SK-N-SH (cell line): ENCODE measurements at regions not wholly inside any gene's neighbourhood (a gene's known extent, or its start where the extent isn't known, plus 50 kb on each side); places are given as distances from the start of the nearest gene placed in this dataset.

Source experiments
- CTCF ChIA-PET: fragments of 300-600, 350-600 bp; formaldehyde crosslinking; extraction: SDS; loops from one replicate; lab custom pipeline; 2021; lab: Yijun Ruan, JAX
- POLR2A ChIA-PET: fragments of 350-600 bp; sonication (Branson Sonifier 250); formaldehyde crosslinking; extraction: SDS; loops from one replicate; lab custom pipeline; 2020; ENCODE audit warnings: antibody characterized with exemption, inconsistent platforms; lab: Yijun Ruan, JAX
- DNase-seq: peaks from one replicate; pipeline ENCODE4 v3.0.0; 2012
- H2AFZ ChIP-seq: fragments of 200-600 bp; sonication (generic); 2 replicates; pipeline ENCODE4 v1.8.1; 2016; ENCODE audit warnings: antibody characterized with exemption, mild to moderate bottlenecking, low read depth
- H3F3A ChIP-seq: fragments of 200-600 bp; sonication (generic); replicated peaks from 2 replicates; pipeline ENCODE3; 2016; ENCODE audit warnings: antibody characterized with exemption, mild to moderate bottlenecking; ENCODE audit not compliant: insufficient read depth
- H3K27ac ChIP-seq, 2 experiments: fragments of 200-500 bp in 1 of 2; fragments of 200-600 bp in 1 of 2; sonication (Bioruptor generic) in 1 of 2; sonication (generic), shearing (Covaris generic) in 1 of 2; 2 replicates each; pipeline versions ENCODE4 v1.5.1 to v1.6.1; 2014 to 2016; ENCODE audit warnings: low read depth in 2 of 2, inconsistent platforms in 1 of 2, low read length in 1 of 2, mild to moderate bottlenecking in 1 of 2, mixed read lengths in 1 of 2
- H3K27me3 ChIP-seq: fragments of 200-600 bp; sonication (generic), shearing (Covaris generic); 2 replicates; pipeline ENCODE4 v1.6.1; 2016; ENCODE audit warnings: mixed run types; ENCODE audit not compliant: insufficient read depth
- H3K36me3 ChIP-seq, 2 experiments: fragments of 200-500 bp in 1 of 2; fragments of 200-600 bp in 1 of 2; sonication (Bioruptor generic) in 1 of 2; sonication (generic) in 1 of 2; replicated peaks in 1 of 2; 2 replicates each; pipeline versions ENCODE3 to v1.5.1; 2014 to 2016; ENCODE audit warnings: low read length in 1 of 2, mild to moderate bottlenecking in 1 of 2; ENCODE audit not compliant: insufficient read depth in 2 of 2, control insufficient read depth in 1 of 2
- H3K4me1 ChIP-seq, 2 experiments: fragments of 200-500 bp in 1 of 2; fragments of 200-600 bp in 1 of 2; sonication (Bioruptor generic) in 1 of 2; sonication (generic), shearing (Covaris generic) in 1 of 2; 2 replicates each; pipeline versions ENCODE4 v1.5.1 to v1.6.1; 2014 to 2016; ENCODE audit warnings: low read depth in 1 of 2, low read length in 1 of 2, mixed run types in 1 of 2; ENCODE audit not compliant: insufficient read depth in 2 of 2, control insufficient read depth in 1 of 2
- H3K4me2 ChIP-seq: fragments of 200-600 bp; sonication (generic), shearing (Covaris generic); 2 replicates; pipeline ENCODE4 v1.6.1; 2017; ENCODE audit warnings: mixed run types
- H3K4me3 ChIP-seq, 2 experiments: fragments of 200-500 bp in 1 of 2; fragments of 200-600 bp in 1 of 2; sonication (Bioruptor generic) in 1 of 2; sonication (generic), shearing (Covaris generic) in 1 of 2; 2 replicates each; pipeline versions ENCODE4 v1.5.1 to v1.8.1; 2014 to 2016; ENCODE audit warnings: low read depth in 2 of 2, inconsistent platforms in 1 of 2, low read length in 1 of 2, mild to moderate bottlenecking in 1 of 2, mixed read lengths in 1 of 2, moderate library complexity in 1 of 2
- H3K79me2 ChIP-seq: fragments of 200-600 bp; sonication (generic); 2 replicates; pipeline ENCODE4 v1.8.1; 2017; ENCODE audit warnings: mild to moderate bottlenecking; ENCODE audit not compliant: insufficient read depth
- H3K9ac ChIP-seq: fragments of 200-600 bp; sonication (generic); 2 replicates; pipeline ENCODE4 v1.6.1; 2017; ENCODE audit warnings: mixed run types
- H3K9me2 ChIP-seq: fragments of 200-600 bp; sonication (generic); 2 replicates; pipeline ENCODE4 v1.6.1; 2017; ENCODE audit warnings: mixed run types
- H3K9me3 ChIP-seq: fragments of 200-600 bp; sonication (generic); 2 replicates; pipeline ENCODE4 v1.6.1; 2017; ENCODE audit warnings: mixed run types, mild to moderate bottlenecking, moderate library complexity
- H4K20me1 ChIP-seq: fragments of 200-600 bp; sonication (generic); 2 replicates; pipeline ENCODE4 v1.6.1; 2017; ENCODE audit warnings: mild to moderate bottlenecking, mixed run types; ENCODE audit not compliant: insufficient read depth
- EZH2phosphoT487 ChIP-seq: fragments of 200-600 bp; sonication (generic); IDR thresholded peaks from 2 replicates; pipeline ENCODE4 v1.6.1; 2017; ENCODE audit warnings: low read depth, mixed run types, mild to moderate bottlenecking, antibody characterized with exemption, moderate library complexity, borderline replicate concordance
- FOXJ3 ChIP-seq: sonication (generic); formaldehyde crosslinking; IDR thresholded peaks from 2 replicates; pipeline ENCODE4 v1.5.1; 2020; ENCODE audit warnings: mild to moderate bottlenecking, missing genetic modification reagents
- GATA2 ChIP-seq: sonication (generic); formaldehyde crosslinking; IDR thresholded peaks from 2 replicates; pipeline ENCODE4 v1.5.0; 2020; ENCODE audit warnings: mild to moderate bottlenecking, missing genetic modification reagents
- JUND ChIP-seq: IDR thresholded peaks from 2 replicates; pipeline ENCODE4 v1.4.0; 2012
- MEF2A ChIP-seq: IDR thresholded peaks from 2 replicates; pipeline ENCODE4 v1.4.0; 2012; ENCODE audit warnings: low read depth, borderline replicate concordance
- POLR2AphosphoS5 ChIP-seq: IDR thresholded peaks from 2 replicates; pipeline ENCODE4 v1.6.1; 2012; ENCODE audit warnings: low read depth, low read length
- REST ChIP-seq: IDR thresholded peaks from 2 replicates; pipeline ENCODE4 v1.6.1; 2012; ENCODE audit warnings: mild to moderate bottlenecking, low read depth, low read length, moderate library complexity
- RXRA ChIP-seq: IDR thresholded peaks from 2 replicates; pipeline ENCODE4 v1.4.0; 2012; ENCODE audit warnings: low read depth, mild to moderate bottlenecking, borderline replicate concordance
- TEAD4 ChIP-seq: IDR thresholded peaks from 2 replicates; pipeline ENCODE4 v1.4.0; 2012; ENCODE audit warnings: mild to moderate bottlenecking, borderline replicate concordance; ENCODE audit not compliant: insufficient read depth
- USF1 ChIP-seq: IDR thresholded peaks from 2 replicates; pipeline ENCODE4 v1.4.0; 2012; ENCODE audit warnings: low read depth, borderline replicate concordance
- WGBS: methylation state at CpG from one replicate; pipeline ENCODE4 v1.1.6; 2017; ENCODE audit warnings: low lambda C conversion rate; 5-methylcytosine and 5-hydroxymethylcytosine counted together
- TF ChIP-seq, protein P1 (sequence below): IDR thresholded peaks from 2 replicates; pipeline ENCODE4 v1.4.0; 2012; ENCODE audit warnings: low read depth

- CTCF ChIA-PET = no interaction called here
These were observed 451.1 kb upstream of the PFKP start for GRCh38 chr10:2616215-2616614.

GRCh38 chr10:2611603-2612002 lies 455.7 kb upstream of the PFKP start:
- Histone ChIP-seq H3K36me3 (peaks cover 0 to 2% of the 10 kb centered on the region in 2 experiments), H3K9me2 (no peaks in the 10 kb centered on the region), H3F3A (no peaks in the 10 kb centered on the region), H3K79me2 (no peaks in the 10 kb centered on the region), H3K4me2 (no peak overlapping the region), H3K9me3 (no peaks in the 10 kb centered on the region), H3K27me3 (no peaks in the 10 kb centered on the region), H3K4me1 (peaks cover 0 to 11% of the 10 kb centered on the region in 2 experiments; a peak in 2 of 4 replicates), H3K4me3 (no peak overlapping the region), H3K27ac (peak overlapping the region in 1 of 2 experiments; percentile 92; a peak in 2 of 4 replicates), H4K20me1 (no peaks in the 10 kb centered on the region), H2AFZ (no peak overlapping the region), H3K9ac (no peak overlapping the region)
- peak; percentile 24 for DNase-seq
- WGBS = 11% methylated on average over 4 of the region's 4 CpGs
- ChIA-PET POLR2A (interaction anchor here (1.1 to 1.2 kb wide), 2 partner anchors 14 to 19 kb away, joined by 4 read pairs; no protein-coding TSS in a partner anchor), CTCF (interaction anchor here (0.9 to 1.6 kb wide), 4 partner anchors 8 to 732 kb away, joined by 3 to 12 read pairs (median 4); no protein-coding TSS in a partner anchor)
- TF ChIP-seq GATA2 (CRISPR knock-in tag) = peak; percentile 24; the same call in 1 of the 2 replicates
- no peak for TF ChIP-seq REST

More at GRCh38 chr10:2616215-2616614, 451.1 kb upstream of the PFKP start:
- no peaks in the 10 kb centered on the region for H3K79me2 ChIP-seq
- no peak overlapping the region for H2AFZ ChIP-seq
- no peaks in the 10 kb centered on the region for H3K9me3 ChIP-seq
- H3K9ac ChIP-seq = no peak overlapping the region
- DNase-seq = no peak
- H3K27ac ChIP-seq = no peak overlapping the region
- H3K4me3 ChIP-seq = no peak overlapping the region
- H3K4me2 ChIP-seq = no peak overlapping the region
- TF ChIP-seq EZH2phosphoT487 (no peak), MEF2A (no peak), GATA2 (CRISPR knock-in tag) (no peak), USF1 (no peak), JUND (no peak), POLR2AphosphoS5 (no peak), FOXJ3 (CRISPR knock-in tag) (no peak), TEAD4 (no peak), RXRA (no peak)
- TF ChIP-seq, protein P1, sequence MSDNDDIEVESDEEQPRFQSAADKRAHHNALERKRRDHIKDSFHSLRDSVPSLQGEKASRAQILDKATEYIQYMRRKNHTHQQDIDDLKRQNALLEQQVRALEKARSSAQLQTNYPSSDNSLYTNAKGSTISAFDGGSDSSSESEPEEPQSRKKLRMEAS = no peak
- TF ChIP-seq, all 33 proteins: peak for 0
- no peaks in the 10 kb centered on the region for H4K20me1 ChIP-seq
- H3K36me3 ChIP-seq = no peaks in the 10 kb centered on the region
- no peaks in the 10 kb centered on the region for H3F3A ChIP-seq
- peaks cover 0 to 14% of the 10 kb centered on the region in 2 experiments; a peak in 2 of 4 replicates for H3K4me1 ChIP-seq
- POLR2A ChIA-PET = no interaction called here
- 23% methylated on average over 2 of the region's 3 CpGs for WGBS
- H3K9me2 ChIP-seq = no peaks in the 10 kb centered on the region
- no peaks in the 10 kb centered on the region for H3K27me3 ChIP-seq
